ENCODE measurements at regions not wholly inside any gene's neighbourhood (a gene's known extent, or its start where the extent isn't known, plus 50 kb on each side); places are given as distances from the start of the nearest gene placed in this dataset.

GRCh38 chr7:30231271-30231670 lies 53.1 kb upstream of the ZNRF2 start:
- TF ChIP-seq CTCF (conservative IDR thresholded peaks at IDR 0.05; ENCODE audit: low read length) (no peak), EZH2phosphoT487 (IDR thresholded peaks at IDR 0.05; ENCODE audit: borderline replicate concordance, low read depth, low read length) (no peak)

All from OCI-LY7 (cell line).